Colonic mucosa (tissue), 4 donors: ENCODE measurements at regions not wholly inside any gene's neighbourhood (a gene's known extent, or its start where the extent isn't known, plus 50 kb on each side); places are given as distances from the start of the nearest gene placed in this dataset.

Experiments used
- DNase-seq: peaks from one replicate; pipeline ENCODE4 v3.0.0-alpha.2; 2020
- H3K27ac ChIP-seq: fragments of 200-600 bp; one replicate; pipeline ENCODE4 v1.8.0; 2021
- H3K27me3 ChIP-seq: fragments of 200-600 bp; one replicate; pipeline ENCODE4 v1.8.0; 2021
- H3K36me3 ChIP-seq: fragments of 200-600 bp; one replicate; pipeline ENCODE4 v1.8.0; 2021
- H3K4me1 ChIP-seq: fragments of 200-600 bp; one replicate; pipeline ENCODE4 v1.8.0; 2021; ENCODE audit warnings: mild to moderate bottlenecking
- H3K4me3 ChIP-seq: fragments of 200-600 bp; one replicate; pipeline ENCODE4 v1.8.0; 2021
- H3K9ac ChIP-seq, 2 donors: one replicate each; pipeline ENCODE4 v1.7.0; 2013; ENCODE audit warnings: control low read depth in 2 of 2, low read depth in 2 of 2, low read length in 2 of 2
- H3K9me3 ChIP-seq: fragments of 200-600 bp; one replicate; pipeline ENCODE4 v1.8.0; 2021
- CTCF ChIP-seq: fragments of 200-600 bp; IDR thresholded peaks from one replicate; pipeline ENCODE4 v1.8.0; 2022; ENCODE audit warnings: antibody characterized with exemption, mild to moderate bottlenecking
- intact Hi-C: fragments of 100-400 bp; cut with DNase I; formaldehyde crosslinking; loops from one replicate; pipeline ENCODE4 v1.14.1; 2022
- donor health status: healthy.
- donor health status: DM: no; HTN: no; CAD: no.
- donor health status: DM: no; HTN: no; CAD: no.

- intact Hi-C loops, result no loop called here
- no peak for DNase-seq
Observed at GRCh38 chr5:3349704-3350565, 245.7 kb upstream of the IRX1 start.

GRCh38 chr5:3348576-3349535 is 246.8 kb upstream of the IRX1 start:
- no peak overlapping the region for H3K4me3 ChIP-seq
- H3K27ac ChIP-seq, result no peak overlapping the region
- no peak overlapping the region for H3K9ac ChIP-seq
- no peaks in the 10 kb centered on the region for H3K36me3 ChIP-seq
- H3K27me3 ChIP-seq, result no peaks in the 10 kb centered on the region
- no peaks in the 10 kb centered on the region for H3K9me3 ChIP-seq
- no peaks in the 10 kb centered on the region for H3K4me1 ChIP-seq
- no peak for TF ChIP-seq CTCF
- DNase-seq, result peak; percentile 4
- intact Hi-C loops, result no loop called here

More at GRCh38 chr5:3349704-3350565, 245.7 kb upstream of the IRX1 start:
- no peaks in the 10 kb centered on the region for H3K4me1 ChIP-seq
- no peak overlapping the region for H3K4me3 ChIP-seq
- no peak overlapping the region for H3K9ac ChIP-seq
- TF ChIP-seq CTCF, result no peak
- no peaks in the 10 kb centered on the region for H3K36me3 ChIP-seq
- no peaks in the 10 kb centered on the region for H3K9me3 ChIP-seq
- H3K27me3 ChIP-seq, result no peaks in the 10 kb centered on the region
- no peak overlapping the region for H3K27ac ChIP-seq

- Histone ChIP-seq H3K36me3 (no peaks in the 10 kb centered on the region), H3K4me1 (no peaks in the 10 kb centered on the region), H3K27me3 (no peaks in the 10 kb centered on the region), H3K4me3 (no peak overlapping the region), H3K9ac (no peak overlapping the region), H3K27ac (no peak overlapping the region), H3K9me3 (no peaks in the 10 kb centered on the region)
- intact Hi-C loops, result no loop called here
- peak; percentile 11 for DNase-seq
- no peak for TF ChIP-seq CTCF
Observed at GRCh38 chr5:3347741-3348140, 247.9 kb upstream of the IRX1 start.

- Histone ChIP-seq H3K4me1 (no peaks in the 10 kb centered on the region), H3K9ac (no peak overlapping the region), H3K9me3 (no peaks in the 10 kb centered on the region), H3K4me3 (no peak overlapping the region), H3K27me3 (no peaks in the 10 kb centered on the region), H3K27ac (no peak overlapping the region), H3K36me3 (no peaks in the 10 kb centered on the region)
- no peak for TF ChIP-seq CTCF
- intact Hi-C loops, result no loop called here
- DNase-seq, result peak; percentile 5
Observed at GRCh38 chr5:3346111-3346820, 249.4 kb upstream of the IRX1 start.

- no peaks in the 10 kb centered on the region for H3K27me3 ChIP-seq
- intact Hi-C loops, result no loop called here
- no peaks in the 10 kb centered on the region for H3K36me3 ChIP-seq
- no peak for DNase-seq
- no peak overlapping the region for H3K27ac ChIP-seq
- no peaks in the 10 kb centered on the region for H3K9me3 ChIP-seq
- TF ChIP-seq CTCF, result no peak
- H3K4me3 ChIP-seq, result no peak overlapping the region
- no peaks in the 10 kb centered on the region for H3K4me1 ChIP-seq
- no peak overlapping the region for H3K9ac ChIP-seq
Observed at GRCh38 chr5:3345195-3345594, 250.4 kb upstream of the IRX1 start.
